Tibial artery (tissue), 4 donors: ENCODE measurements at regions not wholly inside any gene's neighbourhood (a gene's known extent, or its start where the extent isn't known, plus 50 kb on each side); places are given as distances from the start of the nearest gene placed in this dataset.

Experiments used
- DNase-seq, 2 donors: peaks; one replicate each; pipeline ENCODE4 v3.0.0-alpha.2; 2019
- H3K27ac ChIP-seq, 2 donors: fragments of 200-600 bp; sonication (generic) in 1 of 2; 1 replicate in 1 of 2; 2 replicates in 1 of 2; pipeline ENCODE4 v1.5.1; 2018 to 2019; ENCODE audit warnings: mild to moderate bottlenecking in 1 of 2
- H3K27me3 ChIP-seq, 2 donors: fragments of 200-600 bp; sonication (generic) in 1 of 2; one replicate each; pipeline versions ENCODE4 v1.5.1 to v1.6.0; 2016 to 2019
- H3K36me3 ChIP-seq, 3 donors: fragments of 200-600 bp; sonication (generic) in 2 of 3; one replicate each; pipeline ENCODE4 v1.5.1; 2016 to 2019; ENCODE audit warnings: mild to moderate bottlenecking in 2 of 3
- H3K4me1 ChIP-seq, 4 donors: fragments of 200-600 bp; sonication (generic) in 2 of 4; 1 replicate in 3 of 4; 2 replicates in 1 of 4; pipeline ENCODE4 v1.5.1; 2016 to 2019
- H3K4me3 ChIP-seq, 2 donors: fragments of 200-600 bp; sonication (generic) in 1 of 2; 1 replicate in 1 of 2; 2 replicates in 1 of 2; pipeline ENCODE4 v1.5.1; 2018 to 2019; ENCODE audit warnings: mild to moderate bottlenecking in 2 of 2
- H3K9me3 ChIP-seq, 3 donors: fragments of 200-600 bp; sonication (generic) in 1 of 3; one replicate each; pipeline ENCODE4 v1.5.1; 2016 to 2019
- CTCF ChIP-seq, 2 experiments: fragments of 200-600 bp in 1 of 2; fragments of 450-650 bp in 1 of 2; IDR thresholded peaks; one replicate each; pipeline ENCODE4 v1.5.1; 2017 to 2019; ENCODE audit warnings: antibody characterized with exemption in 2 of 2, mild to moderate bottlenecking in 1 of 2, moderate library complexity in 1 of 2
- intact Hi-C: fragments of 100-400 bp; cut with DNase I; formaldehyde crosslinking; loops from one replicate; pipeline ENCODE4 v1.15.0; 2023; ENCODE audit warnings: low total_unique reads

DNA sequence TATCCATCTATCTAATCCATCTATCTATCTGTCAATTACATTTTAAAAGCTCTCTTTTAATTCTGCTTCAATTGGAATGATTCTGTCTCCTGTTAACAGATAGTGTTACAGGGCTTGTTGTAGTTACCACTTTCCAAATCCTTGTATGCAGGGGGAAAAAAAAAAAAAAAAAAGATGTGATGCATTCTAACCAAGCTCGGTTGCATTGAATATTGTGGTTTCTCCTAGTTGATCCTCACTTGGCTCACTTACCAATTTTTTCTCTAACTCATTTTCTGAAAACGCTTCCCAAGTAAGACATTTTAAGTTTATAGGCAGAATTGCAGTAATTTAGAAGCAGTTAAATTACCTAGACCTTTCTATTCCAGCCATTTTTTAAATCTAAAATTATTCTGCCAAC lies 327.9 kb upstream of the PITX2 start:
- H3K36me3 ChIP-seq, result no peaks in the 10 kb centered on the region
- DNase-seq, result no peak
- no peak for TF ChIP-seq CTCF (IDR thresholded peaks at IDR 0.05)
- no peak overlapping the region for H3K27ac ChIP-seq
- H3K9me3 ChIP-seq, result no peaks in the 10 kb centered on the region
- intact Hi-C loops, result no loop called here
- no peak overlapping the region for H3K4me3 ChIP-seq
- H3K27me3 ChIP-seq, result no peaks in the 10 kb centered on the region
- H3K4me1 ChIP-seq, result no peaks in the 10 kb centered on the region

DNA sequence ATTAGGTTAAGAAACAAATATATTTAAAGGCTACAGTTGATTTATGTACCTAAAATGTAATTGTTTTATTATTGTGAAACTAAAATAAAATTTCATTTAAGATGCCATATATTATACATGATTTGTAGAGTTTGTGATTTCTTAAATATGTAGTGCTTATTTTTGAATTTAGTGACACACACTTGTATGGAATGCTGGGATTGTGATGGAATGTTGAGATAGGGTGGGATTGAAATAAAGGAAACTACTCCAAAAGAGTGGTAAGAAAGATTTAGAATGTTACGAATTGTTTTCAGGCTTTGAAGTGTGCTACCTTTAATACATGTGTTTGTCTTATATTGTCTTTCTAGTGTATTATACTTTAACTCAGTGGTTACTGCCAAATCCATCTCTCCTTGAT lies 330.3 kb upstream of the PITX2 start:
- Histone ChIP-seq H3K27ac (no peak overlapping the region), H3K27me3 (no peaks in the 10 kb centered on the region), H3K4me3 (no peak overlapping the region), H3K4me1 (no peaks in the 10 kb centered on the region), H3K9me3 (no peaks in the 10 kb centered on the region), H3K36me3 (no peaks in the 10 kb centered on the region)
- no peak for DNase-seq
- no peak for TF ChIP-seq CTCF (IDR thresholded peaks at IDR 0.05)
- intact Hi-C loops, result no loop called here

GRCh38 chr4:110953898-110954297 lies 331.0 kb upstream of the PITX2 start:
- no peak for DNase-seq
- Histone ChIP-seq H3K9me3 (no peaks in the 10 kb centered on the region), H3K27ac (no peak overlapping the region), H3K4me1 (no peaks in the 10 kb centered on the region), H3K27me3 (no peaks in the 10 kb centered on the region), H3K4me3 (no peak overlapping the region), H3K36me3 (no peaks in the 10 kb centered on the region)
- TF ChIP-seq CTCF (IDR thresholded peaks at IDR 0.05), result no peak
- intact Hi-C loops, result no loop called here

DNA sequence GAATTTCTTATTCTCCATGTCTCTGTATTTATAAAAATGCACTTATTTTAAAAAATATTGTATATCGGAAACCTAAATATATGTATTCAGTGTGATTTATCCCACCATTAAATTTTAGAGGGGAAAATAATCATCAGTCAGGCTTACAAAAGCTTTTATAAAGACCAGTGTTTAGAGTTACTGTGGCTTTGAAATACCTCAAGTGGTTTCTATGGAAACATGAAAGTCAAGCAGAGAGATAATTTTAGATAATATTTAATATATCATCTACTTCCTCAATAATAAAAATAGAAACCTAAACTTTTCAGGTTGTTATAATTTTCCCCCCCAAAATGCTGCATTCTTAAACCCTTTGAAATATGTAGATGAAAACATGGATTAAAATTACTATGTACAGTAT lies 332.9 kb upstream of the PITX2 start:
- H3K9me3 ChIP-seq, result no peaks in the 10 kb centered on the region
- no peaks in the 10 kb centered on the region for H3K27me3 ChIP-seq
- H3K4me3 ChIP-seq, result no peak overlapping the region
- intact Hi-C loops, result no loop called here
- H3K27ac ChIP-seq, result no peak overlapping the region
- no peaks in the 10 kb centered on the region for H3K4me1 ChIP-seq
- H3K36me3 ChIP-seq, result no peaks in the 10 kb centered on the region
- no peak for DNase-seq
- TF ChIP-seq CTCF (IDR thresholded peaks at IDR 0.05), result no peak

- H3K36me3 ChIP-seq, result no peaks in the 10 kb centered on the region
- H3K4me3 ChIP-seq, result no peak overlapping the region
- intact Hi-C loops, result no loop called here
- H3K9me3 ChIP-seq, result no peaks in the 10 kb centered on the region
- no peak overlapping the region for H3K27ac ChIP-seq
- DNase-seq, result no peak
- no peaks in the 10 kb centered on the region for H3K4me1 ChIP-seq
- peaks cover 0 to 3% of the 10 kb centered on the region in 2 donors for H3K27me3 ChIP-seq
- no peak for TF ChIP-seq CTCF (IDR thresholded peaks at IDR 0.05)
Measured at GRCh38 chr4:110959041-110959643, 336.3 kb upstream of the PITX2 start.

GRCh38 chr4:110961066-110961465 lies 338.2 kb upstream of the PITX2 start:
- no peaks in the 10 kb centered on the region for H3K4me1 ChIP-seq
- no peak overlapping the region for H3K27ac ChIP-seq
- TF ChIP-seq CTCF (IDR thresholded peaks at IDR 0.05), result no peak
- DNase-seq, result no peak
- no peaks in the 10 kb centered on the region for H3K9me3 ChIP-seq
- H3K36me3 ChIP-seq, result no peaks in the 10 kb centered on the region
- intact Hi-C loops, result no loop called here
- peaks cover 0 to 3% of the 10 kb centered on the region in 2 donors for H3K27me3 ChIP-seq
- no peak overlapping the region for H3K4me3 ChIP-seq
